ENCODE measurements at regions not wholly inside any gene's neighbourhood (a gene's known extent, or its start where the extent isn't known, plus 50 kb on each side); places are given as distances from the start of the nearest gene placed in this dataset.

DNA sequence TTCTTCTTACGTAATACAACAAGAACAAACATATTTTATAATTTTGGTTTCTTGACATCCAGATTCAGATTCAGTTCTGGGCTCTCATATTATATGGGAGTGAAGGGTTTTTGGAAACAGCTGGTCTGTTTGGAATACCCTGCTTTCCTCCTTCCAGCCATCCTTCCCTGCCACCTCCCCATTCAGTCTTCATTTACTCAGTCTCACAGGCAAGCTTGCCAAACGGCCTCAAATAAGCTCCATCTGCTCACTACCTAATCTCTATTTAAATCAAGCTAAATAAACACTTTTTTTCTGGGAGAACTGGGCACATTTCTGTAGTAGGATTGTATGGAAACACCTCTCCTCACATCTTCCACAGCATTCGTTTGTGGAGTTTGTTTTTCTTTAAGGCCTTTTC is 147.5 kb downstream of the RND3 start:
- TF ChIP-seq CTCF (IDR thresholded peaks at IDR 0.05), result no peak
- no peak for TF ChIP-seq POLR2A (IDR thresholded peaks at IDR 0.05)

Data from suprapubic skin (tissue), 3 donors.